Transverse colon (tissue), 4 donors: ENCODE measurements at regions not wholly inside any gene's neighbourhood (a gene's known extent, or its start where the extent isn't known, plus 50 kb on each side); places are given as distances from the start of the nearest gene placed in this dataset.

Source experiments
- CTCF ChIP-seq, 5 experiments: fragments of 200-600 bp in 3 of 5; fragments of 450-650 bp in 2 of 5; sonication (generic) in 3 of 5; IDR thresholded peaks; 1 replicate in 2 of 5; 2 replicates in 3 of 5; pipeline ENCODE4 v1.5.1; 2016 to 2017; ENCODE audit warnings: antibody characterized with exemption in 5 of 5, inconsistent platforms in 3 of 5, mild to moderate bottlenecking in 2 of 5, moderate library complexity in 1 of 5
- EP300 ChIP-seq: sonication (generic); formaldehyde crosslinking; IDR thresholded peaks from one replicate; pipeline ENCODE4 v1.6.1; 2017; ENCODE audit warnings: antibody characterized with exemption, low read depth
- POLR2A ChIP-seq: fragments of 450-650 bp; IDR thresholded peaks from one replicate; pipeline ENCODE4 v1.6.1; 2016; ENCODE audit warnings: antibody characterized with exemption, mild to moderate bottlenecking, moderate library complexity
- POLR2AphosphoS5 ChIP-seq, 3 donors: sonication (generic); formaldehyde crosslinking; IDR thresholded peaks; one replicate each; pipeline ENCODE4 v1.6.1; 2016; ENCODE audit warnings: antibody characterized with exemption in 3 of 3

- TF ChIP-seq CTCF (IDR thresholded peaks at IDR 0.05) (no peak), EP300 (no peak), POLR2A (no peak), POLR2AphosphoS5 (IDR thresholded peaks at IDR 0.05) (no peak)
Observed at GRCh38 chr6:79797163-79797764, 150.1 kb downstream of the ELOVL4 start.
